Fibroblast of gingiva (primary cell): ENCODE measurements at regions not wholly inside any gene's neighbourhood (a gene's known extent, or its start where the extent isn't known, plus 50 kb on each side); places are given as distances from the start of the nearest gene placed in this dataset.

Source experiments
- DNase-seq: peaks from one replicate; pipeline ENCODE4 v3.0.0-alpha.2; 2011; ENCODE audit warnings: low read depth

GRCh38 chr15:94535298-94536048 is 304.1 kb downstream of the MCTP2 start:
- no peak for DNase-seq

- no peak for DNase-seq
Measured at GRCh38 chr15:94536549-94536948, 305.2 kb downstream of the MCTP2 start.

- no peak for DNase-seq
Measured at GRCh38 chr15:94538280-94538679, 306.9 kb downstream of the MCTP2 start.

- no peak for DNase-seq
Measured at GRCh38 chr15:94542391-94542790, 311.0 kb downstream of the MCTP2 start.

GRCh38 chr15:94546808-94547207 is 315.4 kb downstream of the MCTP2 start:
- no peak for DNase-seq

- DNase-seq = no peak
Measured at GRCh38 chr15:94547711-94548110, 316.4 kb downstream of the MCTP2 start.

- DNase-seq = no peak
Measured at GRCh38 chr15:94555841-94556519, 324.6 kb downstream of the MCTP2 start.

GRCh38 chr15:94561036-94561689 is 329.8 kb downstream of the MCTP2 start:
- DNase-seq = no peak

- no peak for DNase-seq
Measured at GRCh38 chr15:94563456-94563855, 332.1 kb downstream of the MCTP2 start.

- no peak for DNase-seq
Measured at GRCh38 chr15:94576889-94577533, 345.6 kb downstream of the MCTP2 start.

GRCh38 chr15:94579286-94579685 is 347.9 kb downstream of the MCTP2 start:
- DNase-seq = no peak

GRCh38 chr15:94580211-94580885 is 349.0 kb downstream of the MCTP2 start:
- no peak for DNase-seq

- DNase-seq = no peak
Measured at GRCh38 chr15:94582368-94582767, 351.0 kb downstream of the MCTP2 start.

GRCh38 chr15:94584833-94585244 is 353.5 kb downstream of the MCTP2 start:
- DNase-seq = no peak

GRCh38 chr15:94586099-94586498 is 354.7 kb downstream of the MCTP2 start:
- DNase-seq = no peak

GRCh38 chr15:94587113-94587512 is 355.8 kb downstream of the MCTP2 start:
- DNase-seq = no peak

GRCh38 chr15:94588993-94589392 is 357.6 kb downstream of the MCTP2 start:
- DNase-seq = no peak

GRCh38 chr15:94592495-94592894 is 361.1 kb downstream of the MCTP2 start:
- DNase-seq = no peak

GRCh38 chr15:94596707-94597106 is 365.3 kb downstream of the MCTP2 start:
- DNase-seq = no peak

GRCh38 chr15:94600505-94600904 is 369.1 kb downstream of the MCTP2 start:
- DNase-seq = no peak

- no peak for DNase-seq
Measured at GRCh38 chr15:94602754-94603470, 371.6 kb downstream of the MCTP2 start.
